ENCODE measurements at regions not wholly inside any gene's neighbourhood (a gene's known extent, or its start where the extent isn't known, plus 50 kb on each side); places are given as distances from the start of the nearest gene placed in this dataset.
"Not testable (repeated sequence)": the region's sequence is repeated elsewhere in the genome, so short reads cannot be mapped to it uniquely, and the experiment has no call there.

DNA sequence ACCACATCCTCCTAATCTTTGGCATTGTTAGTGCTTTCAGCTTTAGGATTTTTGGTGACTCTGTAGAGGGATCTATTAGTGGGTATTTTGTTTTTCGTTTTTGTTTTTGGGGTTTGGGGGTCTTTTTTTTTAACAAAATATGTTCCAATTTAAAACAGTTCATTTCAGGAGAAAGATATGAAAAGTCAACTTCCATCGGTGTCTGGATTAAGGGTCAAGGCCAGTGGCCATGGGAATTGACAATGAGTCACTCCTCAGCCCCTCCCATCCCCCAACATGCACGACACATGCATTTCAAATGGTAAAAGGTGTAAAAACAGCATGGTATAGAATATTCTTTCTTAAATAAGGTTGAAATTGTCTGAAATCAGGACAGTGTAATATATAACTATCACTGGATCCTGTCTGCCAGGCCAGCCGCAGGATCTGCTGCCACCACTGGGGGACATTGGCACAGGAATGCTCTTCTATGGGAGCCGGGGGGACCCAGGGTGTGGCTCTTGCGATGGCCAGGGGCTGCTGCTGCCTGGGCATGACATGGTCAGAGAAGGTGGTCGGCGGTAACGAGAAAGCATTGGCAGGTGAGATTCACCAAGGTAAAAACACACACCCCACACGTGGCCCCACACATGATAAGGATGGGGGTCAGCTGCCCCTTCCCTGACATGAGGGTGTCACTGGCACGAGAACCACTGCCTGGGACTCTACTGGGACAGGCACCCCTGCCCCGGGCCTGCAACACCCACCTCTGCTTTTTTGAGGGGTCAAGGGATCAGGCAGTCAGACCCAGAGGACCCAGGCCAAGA lies 126.2 kb upstream of the KCTD7 start:
- DNase-seq (ENCODE audit: low read depth): no peak

DNA sequence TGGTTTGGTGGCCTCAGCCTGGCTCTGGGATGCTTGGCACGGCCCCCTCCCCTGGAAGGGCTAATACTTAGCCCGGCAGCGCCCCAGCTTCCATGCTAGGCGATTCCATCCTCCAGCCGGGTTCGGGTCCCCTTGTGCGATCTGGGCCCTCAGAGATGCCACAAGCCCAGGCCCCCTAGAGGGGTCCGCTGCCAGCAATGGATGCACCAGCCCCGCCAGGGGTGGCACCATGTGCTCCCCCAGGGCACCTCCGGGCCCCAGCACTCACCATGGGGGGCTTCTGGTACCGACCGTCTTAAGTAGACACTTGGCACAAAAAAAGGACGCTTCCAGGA lies 125.7 kb upstream of the KCTD7 start:
- DNase-seq (ENCODE audit: low read depth): no peak

DNA sequence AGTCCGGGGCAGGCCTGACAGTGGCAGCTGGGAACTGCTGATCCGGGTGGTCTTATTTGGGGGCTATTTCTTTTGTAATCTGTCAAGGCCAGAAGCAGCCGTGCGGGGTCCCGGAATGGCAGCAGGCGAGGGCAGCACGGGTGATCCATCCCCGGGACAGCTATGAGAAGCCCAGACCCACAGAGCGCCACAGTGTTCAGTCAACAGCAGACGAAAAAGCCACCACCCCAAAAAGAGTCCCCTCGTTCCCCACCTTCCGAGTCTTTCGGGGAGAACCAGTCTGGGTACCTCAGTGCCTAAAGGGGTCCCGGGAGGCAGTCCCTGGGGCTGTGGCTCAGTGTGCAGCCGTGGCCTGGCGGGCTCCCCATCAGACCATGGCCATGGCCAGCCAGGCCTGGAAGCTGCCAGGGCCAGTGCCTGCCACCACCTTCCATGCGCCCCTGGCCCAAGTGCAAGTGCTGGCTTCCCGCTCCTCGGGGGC lies 125.1 kb upstream of the KCTD7 start:
- no peak for DNase-seq (ENCODE audit: low read depth)

DNA sequence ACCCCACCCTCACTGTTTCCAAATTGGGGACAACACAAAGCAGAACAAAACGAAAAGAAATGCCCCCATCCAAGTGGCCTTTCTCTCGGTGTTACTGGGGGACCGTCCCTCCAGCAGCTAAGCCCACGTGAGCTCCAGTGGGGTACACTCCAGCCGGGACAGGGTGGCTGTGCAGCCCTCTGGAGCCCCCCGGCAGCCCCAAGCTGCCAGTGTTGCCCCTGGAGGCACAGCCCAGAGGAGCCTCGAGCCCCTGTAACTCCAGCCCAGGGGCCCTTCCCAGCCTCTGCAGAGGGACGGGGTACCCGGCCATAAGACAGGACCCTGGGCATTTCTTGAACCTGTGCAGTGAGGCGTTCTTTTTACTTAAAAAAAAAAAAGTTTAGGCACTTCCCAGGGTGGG lies 124.5 kb upstream of the KCTD7 start:
- no peak for DNase-seq (ENCODE audit: low read depth)

DNA sequence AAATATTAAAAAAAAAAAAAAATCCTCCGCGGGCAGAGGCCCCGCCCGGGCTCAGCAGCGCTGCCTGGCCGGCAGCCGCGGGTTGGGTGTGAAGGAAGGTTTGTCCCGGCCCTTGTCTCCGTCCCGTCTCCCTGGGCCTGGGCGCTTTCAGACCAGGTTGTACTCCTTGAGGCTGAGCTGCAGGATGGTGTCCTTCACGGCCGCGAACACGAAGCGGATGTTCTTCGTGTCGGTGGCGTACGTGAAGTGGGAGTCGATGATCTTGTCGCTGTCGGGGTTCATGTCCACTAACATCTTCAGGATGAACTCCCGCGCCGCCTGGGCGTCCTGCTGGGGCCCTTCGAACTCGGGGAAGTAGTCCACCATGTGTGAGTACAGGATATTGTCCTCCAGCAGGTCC lies 123.7 kb upstream of the KCTD7 start:
- DNase-seq (ENCODE audit: low read depth): no peak

DNA sequence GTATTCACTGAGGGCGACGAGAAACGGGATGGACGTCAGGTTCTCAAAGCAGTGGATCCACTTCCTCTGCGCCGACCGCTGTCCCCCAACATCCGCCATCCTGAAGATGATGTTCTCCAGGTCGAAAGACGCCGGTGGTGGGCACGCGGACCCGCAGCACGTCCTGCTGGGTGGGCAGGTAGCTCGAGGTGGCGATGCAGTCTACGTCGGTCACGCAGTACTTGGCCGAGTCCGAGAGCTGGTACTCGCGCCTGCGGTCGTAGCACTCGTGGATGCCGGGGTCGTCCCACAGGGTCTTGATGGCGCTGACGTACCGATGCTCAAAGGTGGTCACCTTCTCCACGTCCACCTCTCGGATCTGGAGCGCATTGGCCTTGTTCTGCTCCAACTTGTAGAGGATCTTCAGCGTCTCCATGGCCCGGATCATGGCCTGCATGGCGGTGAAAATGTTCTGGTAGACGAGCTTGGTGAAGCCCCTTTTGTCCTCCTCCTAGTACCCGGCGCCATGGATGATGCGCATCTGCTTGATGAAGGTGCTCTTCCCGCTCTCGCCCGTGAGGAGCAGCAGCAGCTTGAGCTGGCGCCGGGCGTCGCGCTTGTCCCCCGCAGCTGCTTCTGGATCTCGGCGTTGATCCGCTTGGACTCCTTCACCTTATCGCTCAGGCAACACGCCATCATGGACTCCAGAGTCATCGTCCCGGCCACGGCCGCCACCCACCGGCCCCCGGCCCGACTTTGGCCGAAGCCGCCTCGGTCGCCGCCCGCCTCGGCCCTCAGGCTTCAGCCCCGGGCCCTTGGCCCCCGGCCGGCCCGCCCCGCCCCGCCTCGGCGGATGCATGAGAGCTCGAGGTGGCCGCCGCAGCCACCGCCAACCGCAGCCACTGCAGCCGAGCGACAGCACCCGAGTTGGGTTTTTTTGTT lies 122.9 kb upstream of the KCTD7 start:
- DNase-seq (ENCODE audit: low read depth): no peak

DNA sequence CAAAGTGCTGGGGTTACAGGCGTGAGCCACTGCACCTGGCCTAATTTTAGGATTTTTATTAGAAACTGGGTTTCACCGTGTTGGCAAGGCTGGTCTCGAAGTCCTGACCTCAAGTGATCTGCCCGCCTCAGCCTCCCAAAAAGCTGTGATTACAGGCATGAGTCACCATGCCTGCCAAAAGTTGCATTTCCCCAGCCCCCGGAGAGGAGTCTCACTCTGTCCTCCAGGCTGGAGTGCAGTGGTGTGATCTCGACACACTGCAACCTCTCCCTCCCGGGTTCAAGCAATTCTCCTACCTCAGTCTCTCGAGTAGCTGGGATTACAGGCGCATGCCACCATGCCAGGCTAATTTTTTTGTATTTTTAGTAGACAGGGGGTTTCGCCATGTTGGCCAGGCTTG lies 122.0 kb upstream of the KCTD7 start:
- not testable (repeated sequence) for DNase-seq (ENCODE audit: low read depth)

DNA sequence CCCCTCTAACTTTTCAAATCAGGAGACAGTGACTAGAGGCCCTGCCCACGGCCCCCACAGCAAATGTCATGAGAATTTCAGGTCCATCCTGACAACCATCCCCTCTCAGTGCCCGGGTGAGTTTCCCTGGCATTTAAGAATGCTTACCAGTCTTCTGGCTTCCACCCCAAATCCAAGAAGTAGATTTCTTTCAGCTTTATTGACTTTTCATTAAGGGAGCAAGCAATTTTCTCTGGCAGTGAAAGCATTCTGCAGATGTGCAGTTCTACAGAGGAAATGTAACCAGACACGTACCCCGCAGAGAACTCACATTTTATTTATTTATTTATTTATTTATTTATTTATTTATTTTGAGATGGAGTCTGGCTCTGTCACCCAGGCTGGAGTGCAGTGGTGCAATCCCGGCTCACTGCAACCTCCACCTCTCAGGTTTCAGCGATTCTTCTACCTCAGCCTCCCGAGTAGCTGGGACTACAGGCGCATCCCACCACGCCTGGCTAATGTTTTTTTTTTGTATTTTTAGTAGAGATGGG lies 120.9 kb upstream of the KCTD7 start:
- DNase-seq (ENCODE audit: low read depth): no peak

DNA sequence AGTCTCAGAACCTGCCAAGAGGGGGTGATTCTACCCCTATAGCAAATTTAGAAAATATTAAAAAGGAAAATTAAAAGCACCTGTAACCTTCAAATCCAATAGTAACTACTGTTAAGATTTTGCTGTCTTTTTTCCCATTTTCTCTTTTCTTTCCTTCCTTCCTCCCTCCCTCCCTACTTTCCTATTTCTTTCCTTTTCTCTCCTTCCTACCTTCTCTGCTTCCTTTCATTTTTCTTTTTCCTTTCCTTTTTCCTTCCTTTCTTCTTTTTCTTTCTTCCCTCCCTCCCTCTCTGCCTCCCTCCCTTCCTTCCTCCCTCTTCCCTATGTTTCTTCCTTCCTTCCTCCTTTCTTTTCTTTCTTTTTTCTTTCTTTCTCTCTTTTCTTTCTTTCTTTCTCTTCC lies 120.2 kb upstream of the KCTD7 start:
- DNase-seq (ENCODE audit: low read depth): no peak

DNA sequence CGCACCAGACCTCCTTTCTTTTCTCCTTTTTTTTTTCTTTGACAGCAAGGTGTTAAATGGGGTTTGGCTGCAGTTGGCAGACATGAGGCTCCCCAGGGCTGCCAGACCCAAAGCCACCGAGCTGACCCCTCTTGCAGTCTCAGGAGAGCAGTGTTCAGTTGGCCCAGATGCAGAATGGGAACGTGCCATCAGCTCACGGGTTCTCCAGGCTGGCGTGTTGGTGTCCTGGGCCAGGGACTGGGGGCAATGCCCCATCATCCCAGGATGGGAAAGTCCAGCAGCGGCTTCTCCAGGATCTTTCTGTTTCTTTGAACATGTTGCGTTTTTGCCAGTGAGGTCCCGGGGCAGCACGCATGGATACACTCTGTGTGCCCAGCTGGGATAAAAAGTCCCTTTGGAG lies 114.6 kb upstream of the KCTD7 start:
- DNase-seq (ENCODE audit: low read depth): no peak

DNA sequence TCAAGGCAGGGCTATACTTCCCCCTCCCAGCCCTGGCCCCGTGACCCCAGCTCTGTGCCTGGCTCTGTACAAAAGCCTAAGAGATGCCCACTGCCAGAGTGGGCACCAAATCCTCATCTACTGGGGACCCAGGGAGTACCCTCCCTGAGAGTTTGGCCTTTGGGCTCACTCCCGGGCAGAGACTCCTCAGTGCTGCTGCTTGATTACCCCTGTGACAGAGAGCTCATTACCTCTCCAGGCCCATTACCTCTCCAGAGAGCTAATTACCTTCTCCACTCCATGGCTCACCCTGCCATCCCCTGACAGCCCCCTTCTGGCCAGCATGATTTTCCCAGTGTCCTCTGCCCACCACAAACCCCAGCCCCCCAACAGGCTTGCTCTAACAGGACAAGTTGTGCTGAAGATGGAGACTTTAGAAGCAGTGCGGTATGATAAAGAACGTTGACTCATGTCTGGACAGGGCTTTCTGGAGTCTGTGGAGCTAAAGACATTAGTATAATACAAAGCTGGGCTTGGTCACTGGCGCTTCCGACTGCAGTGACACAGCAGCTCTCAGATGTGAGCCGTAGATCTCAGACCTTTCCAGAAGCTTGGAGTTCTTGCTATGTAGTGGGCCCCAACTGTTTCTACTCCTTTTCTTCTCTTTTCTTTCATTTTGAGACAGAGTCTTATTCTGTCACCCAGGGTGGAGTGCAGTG lies 111.3 kb upstream of the KCTD7 start:
- no peak for DNase-seq (ENCODE audit: low read depth)

DNA sequence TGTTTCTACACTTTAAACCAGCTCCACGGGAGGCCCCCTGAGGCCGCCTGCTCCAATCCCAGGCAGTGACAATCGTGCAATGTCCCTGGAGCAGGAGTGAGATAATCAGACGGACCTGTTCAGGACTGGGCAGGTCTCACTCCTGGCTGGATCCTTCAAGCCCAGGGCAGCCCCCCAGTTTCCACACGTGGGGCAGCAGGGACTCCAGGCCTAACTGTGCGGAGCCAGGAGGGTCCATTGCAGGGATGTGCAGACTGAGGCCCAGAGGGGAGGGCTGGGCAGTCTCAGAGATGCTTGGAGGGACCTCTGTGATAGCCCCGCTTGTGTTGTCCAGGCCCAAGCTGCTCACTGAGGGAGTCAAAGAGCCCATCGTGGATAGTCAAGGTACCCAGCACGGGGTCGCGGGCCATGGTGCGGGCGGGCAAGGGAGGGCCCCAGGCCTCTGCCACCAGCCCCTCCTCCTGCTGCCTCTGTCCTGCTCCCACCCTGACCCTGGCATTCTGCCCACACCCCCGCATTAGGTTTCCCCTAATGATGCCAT lies 110.5 kb upstream of the KCTD7 start:
- DNase-seq (ENCODE audit: low read depth): no peak

DNA sequence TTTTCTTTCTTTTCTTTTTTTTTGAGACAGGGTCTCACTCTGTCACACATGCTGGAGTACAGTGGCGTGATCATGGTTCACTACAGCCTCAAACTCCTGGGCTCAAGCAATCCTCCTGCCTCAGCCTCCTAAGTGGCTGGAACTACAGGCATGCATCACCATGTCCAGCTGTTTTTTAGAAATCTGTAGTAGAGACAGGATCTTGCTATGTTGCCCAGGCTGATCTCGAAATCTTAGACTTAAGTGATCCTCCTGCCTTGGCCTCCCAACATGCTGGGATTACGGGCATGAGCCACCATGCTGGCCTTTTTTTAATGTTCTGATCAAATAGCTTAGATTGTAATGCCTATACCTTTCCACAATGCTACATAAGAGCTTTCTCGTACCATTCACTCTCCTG lies 107.0 kb upstream of the KCTD7 start:
- no peak for DNase-seq (ENCODE audit: low read depth)

DNA sequence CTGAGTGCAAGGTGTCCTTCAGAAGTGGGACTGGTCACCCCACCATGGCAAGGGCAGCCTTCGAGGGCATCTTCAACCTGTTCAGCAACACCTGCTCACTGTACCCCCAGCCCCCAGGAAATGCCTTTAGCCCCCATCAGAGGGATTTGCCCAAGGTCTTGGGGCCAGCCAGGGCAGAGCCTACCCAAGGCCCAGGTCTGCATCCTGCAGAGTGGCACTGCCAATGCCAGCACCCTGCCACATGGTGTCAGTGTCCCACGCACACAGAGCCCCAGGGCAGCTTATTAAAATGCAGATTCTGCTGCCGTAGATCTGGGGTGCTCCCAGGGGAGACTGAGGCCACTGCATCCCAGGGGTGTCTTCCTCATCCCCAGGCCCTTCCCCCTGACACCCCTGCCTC lies 106.2 kb upstream of the KCTD7 start:
- peak; percentile 17 for DNase-seq (ENCODE audit: low read depth)

DNA sequence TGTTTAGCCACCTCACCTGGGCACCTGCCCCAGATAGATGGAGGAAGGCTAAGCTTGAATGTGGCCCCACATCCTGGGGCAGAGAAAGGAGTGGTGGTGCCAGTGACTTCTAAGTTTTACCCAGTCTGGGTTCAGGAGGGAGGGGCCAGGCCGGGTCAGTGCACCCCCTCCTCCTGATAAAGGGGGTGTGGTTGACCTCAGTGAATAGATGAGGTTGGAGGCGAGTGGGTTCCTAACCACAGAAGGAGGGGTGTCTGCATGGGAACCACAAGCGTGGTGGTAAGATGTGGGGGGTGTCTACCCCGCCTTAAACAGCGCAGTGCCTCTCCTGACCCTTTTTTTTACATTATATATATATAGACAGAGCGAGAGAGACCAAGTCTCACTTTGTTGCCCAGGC lies 105.3 kb upstream of the KCTD7 start:
- no peak for DNase-seq (ENCODE audit: low read depth)

DNA sequence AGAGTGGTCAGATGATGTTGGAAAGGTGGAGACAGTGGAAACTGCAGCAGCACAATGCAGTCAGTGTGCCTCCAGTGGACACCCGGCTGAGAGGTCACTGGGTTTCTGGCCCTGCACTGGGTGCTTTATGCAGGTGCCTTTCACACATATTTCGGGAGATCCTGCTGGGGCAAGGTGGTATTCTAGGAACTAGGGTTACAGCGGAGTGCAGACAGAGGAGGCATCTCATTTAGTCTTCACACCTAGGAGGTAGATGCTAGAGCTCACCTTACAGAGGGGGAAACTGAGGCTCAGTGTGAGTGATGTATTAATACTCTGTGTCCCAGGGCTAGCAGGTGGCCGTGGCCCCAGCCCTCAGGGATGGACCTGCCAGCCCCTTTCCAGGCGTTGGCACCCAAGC lies 103.9 kb upstream of the KCTD7 start:
- no peak for DNase-seq (ENCODE audit: low read depth)

DNA sequence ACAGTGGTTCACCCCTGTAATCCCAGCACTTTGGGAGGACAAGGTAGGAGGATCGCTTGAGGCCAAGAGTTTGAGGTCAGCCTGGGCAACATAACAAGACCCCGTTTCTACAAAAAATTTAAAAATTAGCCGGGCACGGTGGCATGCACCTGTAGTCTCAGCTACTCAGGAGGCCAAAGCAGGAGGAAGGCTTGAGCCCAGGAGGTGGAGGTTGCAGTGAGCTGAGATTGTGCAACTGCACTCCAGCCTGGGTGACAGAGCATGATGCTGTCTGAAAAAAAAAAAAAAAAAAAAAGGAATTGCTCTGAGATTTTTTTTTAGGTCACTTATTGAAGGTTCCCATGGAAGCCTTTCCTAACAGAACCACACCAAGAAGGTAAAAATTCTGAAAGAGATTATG lies 101.9 kb upstream of the KCTD7 start:
- DNase-seq (ENCODE audit: low read depth): not testable (repeated sequence)

DNA sequence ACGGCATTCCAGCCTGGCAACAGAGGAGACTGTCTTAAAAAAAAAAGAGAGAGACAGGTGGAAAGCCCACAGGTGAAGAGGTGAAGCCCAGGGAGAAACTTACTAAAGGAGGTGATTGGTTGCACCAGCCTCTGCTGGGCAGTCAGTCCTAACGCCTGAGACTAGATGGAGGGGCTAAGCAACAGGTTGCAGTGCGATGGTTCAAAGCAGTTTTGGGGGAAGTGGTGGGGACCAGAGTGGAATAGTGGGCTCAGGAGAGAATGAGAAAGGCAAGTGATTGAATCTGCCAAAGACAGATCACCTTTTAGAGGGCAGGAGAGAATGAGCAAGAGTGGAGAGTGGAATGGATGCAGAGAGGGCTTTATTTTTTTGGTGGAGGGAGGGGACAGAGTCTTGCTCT lies 100.0 kb upstream of the KCTD7 start:
- no peak for DNase-seq (ENCODE audit: low read depth)

DNA sequence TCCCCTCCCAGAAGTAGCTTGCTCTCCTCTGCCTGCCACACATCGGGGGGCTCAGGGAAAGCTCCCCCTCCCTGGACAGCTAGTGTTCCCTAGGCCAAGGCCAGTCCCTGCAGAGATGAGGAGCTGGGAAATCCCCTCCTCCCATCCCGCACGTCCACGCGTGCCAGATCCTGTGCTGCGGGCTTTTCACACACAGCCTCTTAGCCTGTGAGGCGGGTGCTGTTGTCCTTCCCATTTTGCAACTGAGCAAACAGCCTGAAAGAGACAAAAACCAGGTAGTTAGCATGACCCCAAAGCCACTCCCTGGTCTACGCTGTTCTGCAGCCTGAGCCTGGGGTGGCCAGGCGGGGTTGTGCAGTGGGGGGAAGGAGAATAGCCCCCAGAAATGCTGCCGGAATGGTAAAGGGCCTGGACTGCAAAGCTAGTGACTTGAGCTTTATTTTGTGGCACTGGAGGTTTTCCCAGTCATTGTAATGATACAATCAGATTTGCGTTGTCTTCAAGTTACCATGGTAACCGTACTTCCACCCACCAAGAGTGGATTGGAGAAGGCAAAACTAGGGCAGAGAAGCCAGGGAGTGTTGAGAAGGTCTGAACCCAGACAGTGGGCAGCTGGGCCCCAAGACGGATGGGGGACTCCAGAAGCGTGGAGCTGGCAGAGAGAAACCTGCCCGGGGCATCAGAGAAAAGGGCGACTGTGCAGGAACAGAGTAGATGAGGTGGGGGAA lies 98.6 kb upstream of the KCTD7 start:
- DNase-seq (ENCODE audit: low read depth): no peak

DNA sequence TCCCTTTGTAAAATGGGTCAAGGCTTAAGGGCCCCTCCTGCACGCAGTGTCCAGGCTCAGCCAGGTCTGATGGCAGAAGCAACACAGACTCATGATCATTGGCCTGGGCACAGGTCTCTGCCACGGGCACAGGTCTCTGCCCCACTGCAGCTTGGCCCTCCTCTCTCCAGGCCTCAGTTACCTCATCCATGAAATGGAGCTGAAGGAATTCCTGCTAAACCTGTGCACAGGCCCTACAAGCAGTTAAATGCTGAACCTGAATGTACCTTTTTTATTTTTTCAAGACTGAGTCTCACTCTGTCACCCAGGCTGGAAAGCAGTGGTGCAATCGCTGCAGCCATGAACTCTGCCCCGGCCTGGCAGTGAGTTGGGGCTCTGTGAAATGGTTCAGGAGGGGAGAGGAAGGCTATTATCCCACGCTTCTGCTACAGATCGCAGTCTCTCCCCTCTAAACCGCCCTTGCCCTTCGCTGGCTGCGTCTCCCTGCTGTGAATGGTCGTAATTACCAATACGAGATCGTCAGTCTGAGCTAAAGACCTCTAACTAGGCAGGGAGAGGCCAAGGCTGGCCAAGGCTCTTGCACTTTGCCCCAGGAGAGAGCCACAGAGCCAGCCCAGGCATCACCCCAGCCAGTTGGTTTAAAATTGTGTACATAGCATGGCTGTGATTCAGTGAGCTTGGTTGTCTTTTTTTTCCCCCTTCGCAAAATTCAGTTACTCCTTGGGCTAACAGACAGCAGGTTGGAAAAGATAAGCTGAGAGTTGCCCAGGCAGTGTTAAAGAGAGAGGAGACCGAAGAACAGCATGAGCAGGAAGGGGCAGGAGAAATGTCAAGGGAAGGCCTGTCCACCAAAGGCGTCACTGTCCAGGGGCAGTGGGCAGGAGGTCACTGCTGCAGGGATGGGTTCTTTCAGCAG lies 93.0 kb upstream of the KCTD7 start:
- no peak for DNase-seq (ENCODE audit: low read depth)

All from myocyte (in vitro differentiated cells).